GM21723 (cell line): ENCODE measurements at regions not wholly inside any gene's neighbourhood (a gene's known extent, or its start where the extent isn't known, plus 50 kb on each side); places are given as distances from the start of the nearest gene placed in this dataset.

Experiments
- ATAC-seq: cut with Tn5 transposase; IDR thresholded peaks from one replicate; pipeline ENCODE4 v1.9.1; 2021; ENCODE audit warnings: mild to moderate bottlenecking, moderate library complexity; ENCODE audit not compliant: unreplicated experiment

DNA sequence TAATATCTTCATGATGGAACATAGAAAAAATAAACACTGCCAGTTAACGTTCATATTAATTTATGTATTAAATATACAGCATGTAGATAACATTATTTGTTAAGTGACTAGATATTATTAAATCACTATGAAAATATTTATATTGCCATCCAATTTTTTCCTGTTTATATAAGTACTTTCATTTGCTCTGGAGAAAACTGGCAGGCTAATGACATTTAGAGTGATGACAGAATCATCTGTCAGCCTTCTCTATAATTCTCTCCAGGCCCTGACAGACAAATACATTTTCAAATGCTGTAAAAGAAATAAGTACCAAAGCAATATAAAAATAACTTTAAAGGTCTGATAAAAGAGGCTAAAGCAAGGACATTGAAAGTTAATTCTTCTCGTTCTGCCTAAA lies 2556.7 kb upstream of the PCDH20 start:
- no peak for ATAC-seq

DNA sequence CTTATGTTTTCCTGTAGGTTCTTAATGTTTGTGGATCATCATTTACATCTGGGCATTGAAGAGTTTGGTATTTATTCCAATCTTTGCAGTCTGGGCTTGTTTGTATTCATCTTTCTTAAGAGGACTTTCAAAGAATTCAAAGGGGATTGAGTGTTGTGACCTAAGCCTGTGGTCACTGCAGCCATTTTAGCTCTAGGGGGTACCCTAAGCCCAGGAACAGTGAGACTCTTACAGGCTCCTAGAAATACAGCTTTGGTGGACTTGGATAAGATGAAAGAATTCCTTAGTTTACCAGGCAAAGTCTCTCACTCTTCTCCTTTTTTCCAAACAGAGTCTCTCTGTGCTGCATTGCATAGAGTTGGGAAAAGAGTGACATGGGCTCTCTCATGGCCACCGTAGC lies 2539.0 kb upstream of the PCDH20 start:
- ATAC-seq: no peak

DNA sequence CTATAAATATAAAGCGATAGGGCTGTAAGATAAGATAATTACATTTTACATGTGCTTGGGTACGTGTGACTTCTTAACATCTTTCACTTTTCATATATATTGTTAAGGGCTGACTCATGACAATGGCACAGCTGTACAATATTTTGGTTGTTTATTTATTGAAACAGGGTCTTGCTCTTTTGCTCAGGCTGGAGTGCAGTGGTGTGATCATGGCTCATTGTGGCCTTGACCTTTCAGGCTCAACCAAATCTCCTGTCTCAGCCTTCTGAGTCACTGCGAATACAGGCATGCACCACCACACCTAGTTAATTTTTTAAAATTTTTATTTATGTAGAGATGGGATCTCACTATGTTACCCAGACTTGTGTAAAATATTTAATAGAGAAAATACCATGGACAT lies 2532.4 kb upstream of the PCDH20 start:
- no peak for ATAC-seq

DNA sequence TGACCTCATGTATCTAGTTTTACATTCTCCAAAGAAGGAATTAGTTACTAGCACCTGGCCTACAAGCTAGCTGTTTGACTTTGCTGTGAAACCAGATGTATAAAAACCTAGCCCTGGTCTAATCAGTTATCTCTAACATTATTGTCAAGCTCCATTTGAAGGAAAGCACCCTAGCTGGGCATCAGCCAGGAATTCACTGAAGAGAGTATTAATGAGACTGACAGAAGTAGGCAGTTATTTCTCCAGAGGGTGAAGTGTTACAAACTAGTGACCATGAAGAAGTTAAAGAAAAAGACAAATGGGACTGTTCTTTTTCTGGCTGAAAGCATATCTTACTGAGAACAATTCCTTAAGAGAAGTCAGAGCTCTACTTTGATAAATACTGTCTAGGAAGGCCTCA lies 2529.3 kb upstream of the PCDH20 start:
- ATAC-seq: no peak

DNA sequence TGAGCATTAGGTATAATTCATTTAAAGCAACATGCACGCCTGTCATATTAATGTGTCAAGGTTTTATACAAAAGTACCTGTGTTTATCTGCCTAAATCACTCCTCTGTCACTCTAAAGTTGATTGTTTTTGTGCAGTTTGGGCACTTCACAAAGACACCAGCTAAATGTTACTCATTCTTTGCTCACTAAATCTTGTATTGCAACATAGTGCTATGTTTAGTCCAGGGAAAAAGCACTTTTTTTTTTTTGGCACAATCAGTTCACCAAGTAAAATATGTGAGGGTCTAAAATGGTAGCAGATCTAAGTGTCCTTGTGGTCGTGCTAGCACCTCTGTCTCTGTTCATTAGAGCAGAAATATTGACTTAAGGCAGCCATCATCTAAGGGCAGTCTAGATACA lies 2526.7 kb upstream of the PCDH20 start:
- no peak for ATAC-seq

DNA sequence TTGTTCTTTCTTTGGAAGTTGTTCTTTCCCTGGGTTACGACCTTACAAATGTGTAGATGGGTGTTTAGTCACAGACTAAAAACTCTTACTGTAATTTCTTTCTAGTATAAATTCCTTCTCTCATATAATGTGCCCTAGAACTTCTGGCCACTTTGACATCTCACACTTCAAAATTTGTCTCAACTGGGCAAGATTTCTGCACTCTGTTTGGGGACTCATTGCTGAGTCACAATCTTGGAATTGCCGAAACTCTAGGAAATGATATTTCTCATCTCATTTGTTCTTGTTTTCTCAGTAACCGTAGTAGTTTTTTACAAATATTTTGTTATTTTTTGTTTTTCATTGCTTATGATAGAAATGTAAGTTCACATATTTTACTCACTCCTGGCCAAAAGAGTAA lies 2523.2 kb upstream of the PCDH20 start:
- ATAC-seq: no peak

DNA sequence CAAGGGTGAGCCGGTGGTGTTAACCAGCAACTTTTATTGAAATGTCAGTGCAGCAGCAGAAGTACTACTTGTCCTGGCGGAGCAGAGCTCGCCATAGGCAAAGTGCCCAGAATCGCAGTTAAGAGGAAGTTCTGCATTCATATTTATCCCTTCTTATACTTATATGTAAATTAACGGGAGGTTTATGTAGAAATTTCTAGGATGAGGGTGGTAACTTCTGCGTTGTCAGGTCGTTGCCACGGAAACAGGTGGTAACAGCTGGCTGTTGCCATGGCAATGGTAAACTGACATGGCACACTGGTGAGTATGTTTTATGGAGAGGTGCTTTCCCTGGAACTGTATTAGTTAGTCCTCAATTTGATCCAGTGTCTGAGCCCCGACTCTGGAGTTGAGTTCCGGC lies 2494.9 kb upstream of the PCDH20 start:
- no peak for ATAC-seq

DNA sequence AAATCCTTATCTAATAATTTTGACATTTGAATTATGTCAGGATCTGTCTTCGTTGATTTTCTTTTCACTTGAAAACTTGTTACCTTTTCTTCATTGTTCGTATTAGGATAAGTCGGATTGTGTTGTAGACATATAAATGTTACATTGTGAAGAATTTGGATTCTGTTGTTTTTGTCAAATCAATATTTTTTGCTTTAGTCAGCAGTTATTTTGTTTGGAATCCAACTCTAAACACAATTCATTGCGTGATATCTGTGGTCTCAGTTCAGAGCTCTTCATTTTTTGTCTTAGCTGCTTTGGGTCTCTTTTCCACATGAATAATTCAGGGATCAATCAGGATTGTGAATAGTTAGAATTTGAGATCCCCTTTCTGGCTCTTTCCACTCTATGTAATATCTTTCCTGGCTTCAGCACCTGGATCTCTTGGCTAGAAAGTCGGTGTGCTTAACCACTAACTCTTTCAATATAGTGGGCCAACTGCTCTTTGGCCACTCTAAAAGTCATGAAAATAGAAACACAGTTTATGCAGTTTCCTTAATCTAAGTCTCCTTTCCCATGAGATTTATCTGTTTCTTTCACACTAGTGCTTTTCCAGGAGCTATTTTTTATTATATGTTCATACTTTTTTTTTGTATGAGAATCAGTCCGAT lies 2494.2 kb upstream of the PCDH20 start:
- ATAC-seq: no peak

DNA sequence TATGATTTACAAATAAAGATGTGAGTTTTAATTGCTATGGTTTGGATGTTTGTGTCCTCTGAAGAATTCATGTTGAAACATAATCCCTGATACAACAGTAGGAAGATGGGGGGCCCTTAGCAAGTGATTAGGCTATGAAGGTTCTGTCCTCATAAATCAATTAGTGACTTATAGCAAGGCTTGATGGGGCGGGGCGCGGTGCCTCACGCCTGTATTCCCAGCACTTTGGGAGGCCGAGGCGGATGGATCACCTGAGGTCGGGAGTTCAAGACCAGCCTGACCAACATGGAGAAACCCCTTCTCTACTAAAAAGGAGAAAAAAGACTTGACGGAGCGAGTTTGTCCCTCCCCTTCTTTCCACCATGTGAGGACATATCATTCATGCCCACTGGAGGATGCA lies 2486.5 kb upstream of the PCDH20 start:
- ATAC-seq: no peak

DNA sequence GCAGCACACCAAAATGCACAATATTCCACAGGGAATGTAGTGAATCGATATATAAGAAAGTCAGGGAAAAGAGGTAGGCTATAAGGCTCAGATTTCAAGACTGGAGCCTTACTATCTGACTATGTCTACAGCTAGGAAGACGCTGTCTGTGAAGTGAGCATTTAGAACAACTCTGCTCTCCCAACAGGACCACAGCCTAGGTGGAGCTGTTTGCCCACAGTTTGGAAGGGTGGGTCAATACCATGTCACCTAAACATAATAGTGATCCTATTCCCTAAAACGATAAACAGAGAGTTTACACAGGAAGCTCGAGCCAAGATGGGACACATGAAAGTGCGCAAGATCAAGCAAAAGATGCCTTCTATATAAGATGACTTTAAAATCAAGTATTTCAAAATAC lies 2486.0 kb upstream of the PCDH20 start:
- no peak for ATAC-seq

DNA sequence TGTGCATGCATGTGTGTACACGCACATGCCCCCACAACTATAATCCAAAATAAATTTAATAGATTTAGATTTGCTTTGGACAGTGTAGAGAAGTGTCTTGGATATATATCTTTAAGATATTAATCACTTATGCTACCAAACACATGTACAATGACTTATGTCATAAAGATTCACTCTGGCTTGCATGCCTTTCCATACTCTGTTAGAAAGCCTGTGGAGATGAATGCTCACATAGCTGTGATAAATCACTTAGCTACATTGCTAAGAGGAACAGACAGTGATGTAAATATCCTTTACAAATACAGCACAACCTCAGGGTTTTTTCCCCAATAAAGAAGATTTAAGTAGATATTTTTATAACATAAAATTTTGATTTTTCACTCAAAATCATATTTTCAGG lies 2484.8 kb upstream of the PCDH20 start:
- no peak for ATAC-seq

DNA sequence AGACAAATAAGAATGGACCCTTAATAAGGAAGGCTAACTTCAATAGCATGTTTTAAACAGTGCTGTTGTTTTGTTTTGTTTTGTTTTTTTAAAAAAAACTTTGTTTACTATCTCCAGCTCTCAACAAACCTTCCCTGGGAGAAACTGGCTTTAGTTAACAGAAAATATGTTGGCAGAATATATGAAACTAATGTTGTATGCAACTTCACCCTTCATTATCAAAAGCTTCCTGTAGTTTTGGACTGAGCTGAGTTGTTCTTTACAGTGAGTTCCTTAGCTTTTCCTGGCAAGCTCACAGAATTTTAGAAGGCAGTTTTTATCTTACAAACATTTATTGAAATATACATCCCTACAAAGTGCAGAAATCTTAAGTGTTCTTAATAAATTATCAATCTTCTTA lies 2480.7 kb upstream of the PCDH20 start:
- no peak for ATAC-seq

DNA sequence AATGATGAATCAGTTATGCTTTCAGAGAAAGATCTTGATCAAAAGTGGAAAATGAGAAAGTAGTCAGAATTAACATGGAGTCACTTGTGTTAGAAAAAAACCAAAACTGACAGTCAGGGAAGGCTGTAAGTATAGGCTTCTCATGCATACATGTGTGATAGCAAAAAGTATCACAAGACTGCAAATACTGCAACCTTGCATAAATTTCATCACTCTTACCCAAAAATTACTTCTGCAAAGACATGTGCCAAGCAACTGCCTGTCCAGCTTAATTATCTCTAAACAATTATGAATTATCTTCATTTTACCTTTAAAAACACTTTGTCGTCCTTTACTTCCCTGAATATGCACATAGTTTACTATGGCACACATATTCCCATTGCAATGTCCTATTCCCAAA lies 2466.4 kb upstream of the PCDH20 start:
- ATAC-seq: no peak

DNA sequence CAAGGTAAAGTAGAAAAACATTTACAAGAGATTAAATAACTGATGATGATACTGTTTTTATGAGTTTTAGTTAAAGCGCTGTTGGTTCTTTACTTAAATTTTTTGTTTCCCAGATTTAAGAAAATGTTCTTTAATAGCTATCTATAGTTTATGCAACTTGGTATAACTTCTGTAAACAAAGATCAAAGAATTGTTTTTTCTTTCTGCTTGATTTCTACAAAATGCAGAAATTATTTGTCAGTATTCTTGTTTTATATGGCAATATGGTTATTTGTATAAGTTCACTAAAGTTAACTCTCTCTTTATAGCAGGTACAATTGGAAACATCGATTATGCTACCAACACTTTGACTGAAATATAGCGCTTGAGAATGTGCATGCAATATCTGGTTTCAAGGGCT lies 2465.1 kb upstream of the PCDH20 start:
- ATAC-seq: no peak

DNA sequence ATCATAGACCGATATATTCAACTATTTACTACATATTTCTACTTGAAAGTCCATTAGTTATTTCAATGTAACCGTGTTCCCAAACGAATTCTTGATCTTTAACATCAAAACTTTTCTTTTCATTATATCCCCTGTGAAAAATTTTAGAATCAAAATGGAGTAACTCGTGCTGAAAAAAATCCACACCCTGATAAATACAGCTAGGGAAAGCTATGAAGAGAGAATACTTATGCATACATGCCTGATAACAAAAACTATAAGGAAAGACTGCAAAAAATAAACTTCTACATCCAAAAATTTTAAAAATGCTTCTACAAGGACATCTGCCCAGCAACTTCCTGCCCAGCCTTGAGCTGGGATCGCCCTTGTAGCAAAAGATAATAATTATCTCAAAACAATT lies 2458.3 kb upstream of the PCDH20 start:
- ATAC-seq: no peak

DNA sequence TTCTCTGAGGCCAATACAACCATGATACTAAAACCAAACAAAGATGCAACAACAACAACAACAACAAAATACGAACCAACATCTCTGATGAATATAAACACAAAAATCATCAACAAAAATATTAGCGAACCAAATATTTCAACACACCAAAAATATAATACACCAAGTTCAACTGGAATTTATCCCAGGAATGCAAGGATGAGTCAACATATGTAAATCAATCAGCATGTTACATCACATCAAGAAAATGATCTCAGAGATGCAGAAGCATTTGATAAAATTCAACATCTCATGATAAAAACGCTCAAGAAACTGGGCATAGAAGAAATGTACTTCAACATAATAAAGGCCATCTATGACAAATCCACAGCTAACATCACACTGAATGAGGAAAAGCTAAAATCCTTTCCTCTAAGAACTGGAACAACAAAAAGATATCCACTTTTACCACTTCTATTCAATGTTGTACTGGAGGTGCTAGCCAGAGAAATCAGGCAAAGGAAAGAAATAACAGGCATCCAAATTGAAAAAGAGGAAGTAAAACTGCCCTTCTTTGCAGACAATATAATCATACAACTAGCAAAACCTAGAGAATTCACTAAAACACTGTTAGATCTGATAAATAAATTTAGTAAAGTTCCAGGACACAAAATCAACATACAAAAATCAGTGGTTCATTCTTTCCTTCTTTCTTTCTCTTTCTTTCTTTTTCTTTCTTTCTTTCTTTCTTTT lies 2448.7 kb upstream of the PCDH20 start:
- ATAC-seq: no peak

DNA sequence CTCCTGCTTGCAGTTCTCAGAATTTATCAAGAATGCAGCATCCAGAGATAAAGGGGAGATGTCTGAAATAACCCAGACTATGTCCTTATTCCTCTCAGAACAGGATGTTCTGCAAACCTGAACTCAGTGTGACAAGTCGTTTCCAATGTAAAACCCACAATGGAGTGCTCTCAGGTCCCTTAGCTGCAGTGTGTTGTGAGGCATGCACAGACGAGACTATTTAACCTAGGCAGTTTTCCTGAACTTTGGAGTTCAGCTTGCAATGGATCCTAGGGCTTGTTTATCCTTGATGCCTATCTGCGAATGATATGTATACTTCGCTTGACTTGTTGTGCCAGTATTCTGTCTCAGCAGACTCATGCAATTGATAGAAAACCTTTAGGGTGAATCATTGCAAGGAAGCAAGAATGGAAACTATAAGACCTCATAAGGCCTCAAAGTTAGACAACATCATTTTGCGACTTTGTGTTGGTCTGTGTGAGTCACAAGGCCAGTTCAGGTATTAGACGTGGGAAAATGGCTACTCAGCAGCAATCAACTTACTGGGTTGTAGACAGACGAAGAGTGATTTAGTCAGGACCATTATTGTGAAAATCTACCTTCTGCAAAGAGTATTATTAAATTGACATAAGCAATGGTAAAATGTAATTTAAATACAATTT lies 2439.9 kb upstream of the PCDH20 start:
- no peak for ATAC-seq

DNA sequence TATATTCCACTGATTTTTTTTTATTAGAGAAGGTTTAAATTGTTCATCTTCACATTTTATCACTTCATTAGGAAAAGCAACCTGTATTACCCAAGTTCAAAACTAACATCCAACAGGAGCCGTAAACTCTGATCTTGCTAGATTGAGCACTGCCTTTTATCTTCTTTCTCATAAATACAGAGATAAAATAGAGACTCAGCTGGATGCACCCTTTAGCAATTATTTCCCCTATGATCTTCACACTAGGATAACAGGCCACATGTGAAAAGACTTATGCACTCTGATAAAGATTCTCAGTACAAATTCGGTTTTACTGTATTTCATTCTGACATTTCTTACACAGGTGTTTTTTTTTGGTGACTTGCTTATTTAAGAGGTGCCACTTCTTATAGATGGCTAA lies 2438.2 kb upstream of the PCDH20 start:
- no peak for ATAC-seq

DNA sequence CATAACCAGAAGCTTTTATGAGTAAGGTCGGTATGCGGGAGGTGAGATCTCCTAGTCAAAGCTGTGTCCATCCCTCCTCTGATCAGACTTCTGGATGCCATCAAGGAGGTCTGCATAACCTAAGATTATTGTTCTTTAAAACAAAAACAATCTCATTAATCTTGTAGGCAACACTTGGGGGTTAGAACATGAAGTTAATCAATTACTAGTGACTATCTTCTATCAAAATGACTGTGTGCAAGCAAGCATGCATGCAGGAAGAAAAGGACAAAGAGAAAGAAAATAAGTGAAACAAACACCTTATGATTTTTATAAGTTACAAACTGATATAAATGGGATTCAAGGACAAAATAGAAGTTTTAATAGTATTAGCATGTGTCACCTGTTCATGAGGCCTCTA lies 2435.9 kb upstream of the PCDH20 start:
- ATAC-seq: no peak

DNA sequence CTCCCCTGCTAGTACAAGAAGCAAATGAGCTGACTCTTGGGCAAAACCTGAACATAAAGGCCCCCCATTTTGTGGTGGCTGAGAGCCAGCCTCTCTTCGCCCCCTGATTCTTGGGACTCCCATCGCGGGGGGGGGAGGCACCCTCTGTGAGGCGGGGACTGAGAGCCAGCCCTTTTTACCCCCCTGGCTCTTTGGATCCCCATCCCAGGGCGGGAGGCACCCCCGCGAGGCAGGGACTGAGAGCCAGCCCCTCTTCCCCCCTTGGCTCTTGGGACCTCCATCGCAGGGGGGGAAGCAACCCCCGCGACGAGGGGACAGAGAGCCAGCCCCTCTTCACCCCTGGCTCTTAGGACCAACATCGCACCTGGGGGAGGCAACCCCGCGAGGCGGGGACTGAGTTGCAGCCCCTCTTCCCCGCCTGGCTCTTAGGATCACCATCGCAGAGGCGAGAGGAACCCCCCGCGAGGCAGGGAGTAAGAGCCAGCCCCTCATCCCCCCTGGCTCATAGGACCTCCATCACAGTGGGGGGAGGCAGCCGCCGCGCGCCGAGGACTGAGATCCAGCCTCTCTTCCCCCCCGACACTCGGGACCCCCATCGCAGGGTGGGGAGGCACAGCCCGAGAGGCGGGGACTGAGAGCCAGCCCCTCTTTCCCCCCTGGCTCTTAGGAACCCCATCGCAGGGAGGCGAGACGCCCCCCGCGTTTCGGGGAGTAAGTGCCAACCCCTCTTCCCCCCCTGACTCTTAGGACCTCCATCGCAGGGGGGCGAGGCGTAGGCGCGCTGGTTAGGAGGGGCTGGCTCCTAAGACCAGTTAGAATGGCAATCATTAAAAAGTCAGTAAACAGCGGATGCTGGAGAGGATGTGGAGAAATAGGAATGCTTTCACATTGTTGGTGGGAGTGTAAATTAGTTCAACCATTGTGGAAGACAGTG lies 2428.4 kb upstream of the PCDH20 start:
- ATAC-seq: no peak

DNA sequence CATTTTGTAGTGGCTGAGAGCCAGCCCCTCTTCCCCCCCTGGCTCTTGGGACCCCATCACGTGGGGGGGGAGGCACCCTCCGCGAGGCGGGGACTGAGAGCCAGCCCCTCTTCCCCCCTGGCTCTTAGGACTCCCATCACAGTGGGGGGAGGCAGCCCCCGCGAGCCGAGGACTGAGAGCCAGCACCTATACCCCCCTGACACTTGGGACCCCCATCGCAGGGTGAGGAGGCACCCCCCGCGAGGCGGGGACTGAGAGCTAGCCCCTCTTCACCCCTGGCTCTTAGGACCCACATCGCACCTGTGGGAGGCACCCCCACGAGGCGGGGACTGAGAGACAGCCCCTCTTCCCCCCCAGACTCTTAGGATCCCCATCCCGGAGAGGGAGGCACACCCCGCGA lies 2426.5 kb upstream of the PCDH20 start:
- ATAC-seq: no peak
